ENCODE measurements at regions not wholly inside any gene's neighbourhood (a gene's known extent, or its start where the extent isn't known, plus 50 kb on each side); places are given as distances from the start of the nearest gene placed in this dataset.

GRCh38 chr14:42475289-42475688 lies 868.6 kb downstream of the LRFN5 start:
- Mint-ChIP-seq H3K36me3 (ENCODE audit: low read depth) (no peaks in the 10 kb centered on the region), H3K4me3 (no peak overlapping the region)

GRCh38 chr14:42470427-42470719 lies 863.7 kb downstream of the LRFN5 start:
- no peak overlapping the region for H3K27ac Mint-ChIP-seq
- no peaks in the 10 kb centered on the region for H3K36me3 Mint-ChIP-seq (ENCODE audit: low read depth)
- H3K27me3 Mint-ChIP-seq (ENCODE audit: insufficient read depth) = no peaks in the 10 kb centered on the region
- DNase-seq = no peak
- H3K4me3 Mint-ChIP-seq = no peak overlapping the region
- peaks cover 17% of the 10 kb centered on the region for H3K9me3 Mint-ChIP-seq
- no peaks in the 10 kb centered on the region for H3K4me1 Mint-ChIP-seq (ENCODE audit: low read depth)
- no peak for TF ChIP-seq CTCF (IDR thresholded peaks at IDR 0.05)

More at GRCh38 chr14:42475289-42475688, 868.6 kb downstream of the LRFN5 start:
- Mint-ChIP-seq H3K9me3 (peaks cover 10% of the 10 kb centered on the region; the same call in 1 of the 2 replicates), H3K27me3 (ENCODE audit: insufficient read depth) (no peaks in the 10 kb centered on the region), H3K4me1 (ENCODE audit: low read depth) (no peaks in the 10 kb centered on the region), H3K27ac (no peak overlapping the region)
- DNase-seq = no peak
- no peak for TF ChIP-seq CTCF (IDR thresholded peaks at IDR 0.05)

GRCh38 chr14:42469637-42470426 lies 863.2 kb downstream of the LRFN5 start:
- Mint-ChIP-seq H3K4me1 (ENCODE audit: low read depth) (no peaks in the 10 kb centered on the region), H3K9me3 (peaks cover 17% of the 10 kb centered on the region), H3K36me3 (ENCODE audit: low read depth) (no peaks in the 10 kb centered on the region), H3K4me3 (no peak overlapping the region; the same call in 1 of the 2 replicates), H3K27ac (no peak overlapping the region), H3K27me3 (ENCODE audit: insufficient read depth) (no peaks in the 10 kb centered on the region)
- DNase-seq = no peak
- TF ChIP-seq CTCF (IDR thresholded peaks at IDR 0.05) = no peak

- Mint-ChIP-seq H3K9me3 (peaks cover 41% of the 10 kb centered on the region), H3K4me3 (no peak overlapping the region), H3K4me1 (ENCODE audit: low read depth) (no peaks in the 10 kb centered on the region), H3K36me3 (ENCODE audit: low read depth) (no peaks in the 10 kb centered on the region), H3K27ac (no peak overlapping the region), H3K27me3 (ENCODE audit: insufficient read depth) (no peaks in the 10 kb centered on the region)
- TF ChIP-seq CTCF (IDR thresholded peaks at IDR 0.05) = no peak
- DNase-seq = no peak
Observed at GRCh38 chr14:42460673-42461072, 854.0 kb downstream of the LRFN5 start.

GRCh38 chr14:42459171-42459685 lies 852.6 kb downstream of the LRFN5 start:
- no peak overlapping the region for H3K27ac Mint-ChIP-seq
- H3K9me3 Mint-ChIP-seq = peaks cover 41% of the 10 kb centered on the region
- no peaks in the 10 kb centered on the region for H3K27me3 Mint-ChIP-seq (ENCODE audit: insufficient read depth)
- no peak overlapping the region for H3K4me3 Mint-ChIP-seq
- no peaks in the 10 kb centered on the region for H3K4me1 Mint-ChIP-seq (ENCODE audit: low read depth)
- no peak for DNase-seq
- TF ChIP-seq CTCF (IDR thresholded peaks at IDR 0.05) = no peak
- no peaks in the 10 kb centered on the region for H3K36me3 Mint-ChIP-seq (ENCODE audit: low read depth)

Measured in HFFc6 (cell line).